DOHH2 (cell line): ENCODE measurements at regions not wholly inside any gene's neighbourhood (a gene's known extent, or its start where the extent isn't known, plus 50 kb on each side); places are given as distances from the start of the nearest gene placed in this dataset.
"Not testable (repeated sequence)": the region's sequence is repeated elsewhere in the genome, so short reads cannot be mapped to it uniquely, and the experiment has no call there.

Source experiments
- H3F3A ChIP-seq: fragments of 200-600 bp; sonication (generic), shearing (Covaris generic); 2 replicates; pipeline ENCODE4 v1.6.0; 2016; ENCODE audit warnings: antibody characterized with exemption, mild to moderate bottlenecking; ENCODE audit not compliant: control insufficient read depth, insufficient read depth
- H3K27ac ChIP-seq: fragments of 200-600 bp; sonication (generic); 2 replicates; pipeline ENCODE4 v1.5.1; 2014; ENCODE audit warnings: low read depth, mild to moderate bottlenecking, low read length, moderate library complexity
- H3K27me3 ChIP-seq: fragments of 200-600 bp; sonication (generic); 2 replicates; pipeline ENCODE4 v1.6.1; 2014; ENCODE audit warnings: mild to moderate bottlenecking, low read length, mixed read lengths; ENCODE audit not compliant: control insufficient read depth
- H3K36me3 ChIP-seq: fragments of 200-600 bp; sonication (generic); 2 replicates; pipeline ENCODE4 v1.6.1; 2014; ENCODE audit warnings: mild to moderate bottlenecking, low read length, moderate library complexity, mixed read lengths; ENCODE audit not compliant: control insufficient read depth
- H3K4me1 ChIP-seq: fragments of 200-600 bp; sonication (generic); 2 replicates; pipeline ENCODE4 v1.6.1; 2014; ENCODE audit warnings: mild to moderate bottlenecking, low read length, mixed read lengths; ENCODE audit not compliant: control insufficient read depth
- H3K4me2 ChIP-seq: fragments of 200-600 bp; sonication (generic); 2 replicates; pipeline ENCODE4 v1.6.0; 2014; ENCODE audit warnings: mild to moderate bottlenecking, low read length, moderate library complexity
- H3K4me3 ChIP-seq: fragments of 200-600 bp; sonication (generic); 2 replicates; pipeline ENCODE4 v1.5.1; 2014; ENCODE audit warnings: mild to moderate bottlenecking, low read length, mixed read lengths
- H3K79me2 ChIP-seq: fragments of 200-600 bp; sonication (generic); 2 replicates; pipeline ENCODE4 v1.6.1; 2014; ENCODE audit warnings: mild to moderate bottlenecking, low read length, mixed read lengths; ENCODE audit not compliant: control insufficient read depth
- H3K9me2 ChIP-seq: fragments of 200-600 bp; sonication (generic); replicated peaks from 2 replicates; pipeline ENCODE4 v1.6.1; 2014; ENCODE audit warnings: mild to moderate bottlenecking, low read length, mixed read lengths; ENCODE audit not compliant: control insufficient read depth
- H3K9me3 ChIP-seq: fragments of 200-600 bp; sonication (generic); 2 replicates; pipeline ENCODE4 v1.6.1; 2014; ENCODE audit warnings: antibody characterized with exemption, low read length, mixed read lengths; ENCODE audit not compliant: control insufficient read depth, insufficient read depth
- H4K20me1 ChIP-seq: fragments of 200-600 bp; sonication (generic); 2 replicates; pipeline ENCODE4 v1.6.0; 2014; ENCODE audit warnings: low read depth, mild to moderate bottlenecking, antibody characterized with exemption, low read length, moderate library complexity; ENCODE audit not compliant: control insufficient read depth, insufficient read depth
- EZH2phosphoT487 ChIP-seq: fragments of 200-600 bp; sonication (generic); IDR thresholded peaks from 2 replicates; pipeline ENCODE4 v1.6.1; 2017; ENCODE audit warnings: borderline replicate concordance, mild to moderate bottlenecking, antibody characterized with exemption, low read length, moderate library complexity, mixed read lengths
- TF ChIP-seq, protein P1 (sequence below): fragments of 200-600 bp; sonication (generic); IDR thresholded peaks from one replicate; pipeline ENCODE4 v1.5.1; 2014; ENCODE audit warnings: antibody characterized with exemption, mild to moderate bottlenecking, low read depth, low read length; ENCODE audit not compliant: poor library complexity, severe bottlenecking

DNA sequence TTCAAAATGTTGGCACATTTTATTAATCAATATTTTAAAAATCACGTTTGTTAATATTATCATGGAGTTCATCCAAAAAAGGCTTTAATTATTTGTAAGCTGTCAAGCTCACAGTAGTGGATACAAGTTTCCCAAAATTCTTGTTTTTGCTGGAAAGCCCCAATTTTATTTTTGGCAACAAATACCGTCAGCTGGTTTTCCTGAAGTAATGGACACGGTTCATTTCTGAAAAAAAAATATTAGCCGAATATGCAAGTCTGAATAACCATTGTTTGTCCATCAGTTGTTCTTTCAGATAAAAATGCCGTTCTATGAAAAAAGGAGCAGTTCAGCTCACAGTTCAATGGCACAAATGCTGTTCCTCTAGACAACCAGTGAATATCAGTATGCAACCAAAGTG lies 101.5 kb upstream of the RAI14 start:
- no peaks in the 10 kb centered on the region for H3K27me3 ChIP-seq
- no peaks in the 10 kb centered on the region for H3K79me2 ChIP-seq
- H3K27ac ChIP-seq = no peak overlapping the region
- H3K9me3 ChIP-seq = no peaks in the 10 kb centered on the region
- no peaks in the 10 kb centered on the region for H4K20me1 ChIP-seq
- H3K4me3 ChIP-seq = no peak overlapping the region
- TF ChIP-seq, protein P1, sequence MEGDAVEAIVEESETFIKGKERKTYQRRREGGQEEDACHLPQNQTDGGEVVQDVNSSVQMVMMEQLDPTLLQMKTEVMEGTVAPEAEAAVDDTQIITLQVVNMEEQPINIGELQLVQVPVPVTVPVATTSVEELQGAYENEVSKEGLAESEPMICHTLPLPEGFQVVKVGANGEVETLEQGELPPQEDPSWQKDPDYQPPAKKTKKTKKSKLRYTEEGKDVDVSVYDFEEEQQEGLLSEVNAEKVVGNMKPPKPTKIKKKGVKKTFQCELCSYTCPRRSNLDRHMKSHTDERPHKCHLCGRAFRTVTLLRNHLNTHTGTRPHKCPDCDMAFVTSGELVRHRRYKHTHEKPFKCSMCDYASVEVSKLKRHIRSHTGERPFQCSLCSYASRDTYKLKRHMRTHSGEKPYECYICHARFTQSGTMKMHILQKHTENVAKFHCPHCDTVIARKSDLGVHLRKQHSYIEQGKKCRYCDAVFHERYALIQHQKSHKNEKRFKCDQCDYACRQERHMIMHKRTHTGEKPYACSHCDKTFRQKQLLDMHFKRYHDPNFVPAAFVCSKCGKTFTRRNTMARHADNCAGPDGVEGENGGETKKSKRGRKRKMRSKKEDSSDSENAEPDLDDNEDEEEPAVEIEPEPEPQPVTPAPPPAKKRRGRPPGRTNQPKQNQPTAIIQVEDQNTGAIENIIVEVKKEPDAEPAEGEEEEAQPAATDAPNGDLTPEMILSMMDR = no peak
- no peak for TF ChIP-seq EZH2phosphoT487
- no peak overlapping the region for H3K4me2 ChIP-seq
- no peaks in the 10 kb centered on the region for H3K4me1 ChIP-seq
- no peaks in the 10 kb centered on the region for H3K36me3 ChIP-seq
- no peaks in the 10 kb centered on the region for H3K9me2 ChIP-seq
- no peaks in the 10 kb centered on the region for H3F3A ChIP-seq

DNA sequence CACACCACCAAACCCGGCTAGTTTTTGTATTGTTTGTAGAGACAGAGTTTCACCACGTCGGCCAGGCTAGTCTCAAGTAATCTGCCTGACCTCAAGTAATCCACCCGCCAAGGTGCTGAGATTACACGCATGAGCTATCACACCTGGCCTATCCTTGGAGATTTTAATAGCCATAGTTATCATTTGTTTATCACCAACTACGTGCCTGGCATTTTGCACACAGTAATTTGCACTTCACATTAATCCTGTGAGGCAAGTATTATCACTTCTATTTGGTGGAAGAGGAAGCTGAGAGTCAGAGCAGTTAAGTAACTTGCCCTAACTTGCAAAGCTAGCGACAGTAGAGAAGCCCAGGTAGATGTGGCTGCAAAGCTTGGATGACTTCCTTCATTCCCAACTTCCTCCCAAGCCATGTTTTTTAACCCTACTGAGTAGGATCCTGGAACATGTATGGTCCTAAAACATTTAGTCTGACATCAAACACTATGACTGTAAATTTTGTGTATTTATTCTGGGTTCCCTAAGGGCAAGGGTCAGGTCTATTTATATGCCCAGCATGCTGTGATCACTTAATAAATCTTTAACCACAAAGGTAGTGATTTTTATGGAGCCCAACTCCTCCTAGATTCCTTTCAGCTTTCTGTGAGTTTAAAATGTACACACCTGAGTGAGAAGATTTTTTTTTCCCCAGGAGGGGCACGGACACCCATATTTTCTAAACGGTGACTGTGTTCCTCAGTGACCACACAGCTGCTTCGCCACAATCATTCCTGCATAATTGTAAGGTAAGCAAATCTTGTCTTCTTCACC lies 100.2 kb upstream of the RAI14 start:
- no peaks in the 10 kb centered on the region for H3K36me3 ChIP-seq
- TF ChIP-seq EZH2phosphoT487 = no peak
- TF ChIP-seq, protein P1 = no peak
- H3K4me2 ChIP-seq = no peak overlapping the region
- no peaks in the 10 kb centered on the region for H3K4me1 ChIP-seq
- no peaks in the 10 kb centered on the region for H3F3A ChIP-seq
- no peaks in the 10 kb centered on the region for H3K9me2 ChIP-seq
- H3K4me3 ChIP-seq = no peak overlapping the region
- H3K27me3 ChIP-seq = no peaks in the 10 kb centered on the region
- H4K20me1 ChIP-seq = no peaks in the 10 kb centered on the region
- H3K9me3 ChIP-seq = no peaks in the 10 kb centered on the region
- H3K79me2 ChIP-seq = no peaks in the 10 kb centered on the region
- no peak overlapping the region for H3K27ac ChIP-seq

DNA sequence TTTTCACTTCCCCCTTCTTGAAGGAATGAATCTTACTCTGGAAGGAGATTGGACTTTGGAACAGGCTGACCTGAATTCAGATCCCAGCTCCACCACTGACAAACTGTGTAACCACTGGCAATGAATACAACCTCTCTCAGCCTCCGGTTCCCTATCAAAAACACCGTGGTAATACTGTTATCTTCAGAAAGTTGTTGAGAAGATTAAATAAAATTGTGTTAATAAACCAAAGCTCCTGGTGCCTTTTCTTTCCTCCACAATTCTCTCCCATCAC lies 99.7 kb upstream of the RAI14 start:
- Histone ChIP-seq H3K36me3 (no peaks in the 10 kb centered on the region), H3K4me3 (no peak overlapping the region), H3K27me3 (no peaks in the 10 kb centered on the region), H3K4me1 (no peaks in the 10 kb centered on the region), H4K20me1 (no peaks in the 10 kb centered on the region), H3K9me2 (no peaks in the 10 kb centered on the region), H3K9me3 (no peaks in the 10 kb centered on the region), H3K4me2 (no peak overlapping the region), H3K79me2 (no peaks in the 10 kb centered on the region), H3F3A (no peaks in the 10 kb centered on the region), H3K27ac (no peak overlapping the region)
- no peak for TF ChIP-seq EZH2phosphoT487
- TF ChIP-seq, protein P1 = no peak

DNA sequence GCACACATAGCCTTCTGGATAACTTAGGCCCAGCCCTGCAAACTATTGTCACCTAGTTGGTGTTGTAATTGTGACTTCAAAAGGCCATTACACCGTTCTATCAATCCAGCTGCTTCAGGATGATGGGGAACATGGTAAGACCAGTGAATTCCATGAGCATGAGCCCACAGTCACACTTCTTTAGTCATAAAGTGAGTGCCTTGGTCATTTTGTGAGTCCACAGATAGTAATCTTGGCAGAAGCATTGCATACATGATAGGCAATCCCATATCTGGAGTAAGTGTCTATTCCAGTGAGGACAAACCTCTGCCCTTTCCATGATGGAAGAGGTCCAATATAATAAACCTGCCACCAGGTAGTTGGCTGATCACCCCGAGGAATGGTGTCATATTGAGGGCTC lies 94.5 kb upstream of the RAI14 start:
- H3K79me2 ChIP-seq, H3K4me2 ChIP-seq, H3F3A ChIP-seq, H3K4me3 ChIP-seq, H4K20me1 ChIP-seq, H3K27ac ChIP-seq, H3K9me2 ChIP-seq, H3K27me3 ChIP-seq, H3K9me3 ChIP-seq, H3K4me1 ChIP-seq, H3K36me3 ChIP-seq: not testable (repeated sequence)
